Choroid plexus epithelial cell (primary cell): ENCODE measurements at regions not wholly inside any gene's neighbourhood (a gene's known extent, or its start where the extent isn't known, plus 50 kb on each side); places are given as distances from the start of the nearest gene placed in this dataset.
A peak's percentile ranks its signal among the peaks of the same experiment; 100 is the strongest.

Experiments used
- DNase-seq: peaks from one replicate; pipeline ENCODE4 v3.0.0-alpha.2; 2010; ENCODE audit warnings: low read depth
- H3K4me3 ChIP-seq: 2 replicates; pipeline ENCODE4 v1.5.1; 2011; ENCODE audit warnings: low read depth, mild to moderate bottlenecking, control low read depth, low read length, moderate library complexity
- TF ChIP-seq, protein P1 (sequence below): conservative IDR thresholded peaks from 2 replicates; pipeline ENCODE4 v1.5.1; 2011; ENCODE audit warnings: low read depth, mild to moderate bottlenecking, control low read depth, inconsistent platforms, low read length, moderate library complexity

DNA sequence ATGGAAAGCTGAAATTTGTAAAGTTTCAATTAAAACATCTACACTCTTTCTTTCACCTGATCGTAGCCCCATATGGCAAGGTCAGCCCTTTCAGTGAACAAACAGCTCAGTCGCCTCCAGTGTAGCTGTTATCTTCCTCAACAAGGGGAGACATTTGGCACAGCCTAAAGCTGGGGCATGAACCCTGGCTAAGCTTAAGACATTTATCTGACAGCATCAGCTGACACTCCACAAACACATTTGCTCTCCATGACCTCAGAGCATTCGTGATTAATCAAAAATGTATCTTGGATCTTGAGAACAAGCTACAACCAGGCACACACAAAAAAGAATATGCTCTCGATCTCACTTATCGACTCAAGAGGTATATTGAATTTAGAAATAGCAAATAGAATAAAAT, 67.3 kb downstream of the POU5F2 start:
- DNase-seq: no peak
- no peak overlapping the region for H3K4me3 ChIP-seq
- TF ChIP-seq, protein P1, sequence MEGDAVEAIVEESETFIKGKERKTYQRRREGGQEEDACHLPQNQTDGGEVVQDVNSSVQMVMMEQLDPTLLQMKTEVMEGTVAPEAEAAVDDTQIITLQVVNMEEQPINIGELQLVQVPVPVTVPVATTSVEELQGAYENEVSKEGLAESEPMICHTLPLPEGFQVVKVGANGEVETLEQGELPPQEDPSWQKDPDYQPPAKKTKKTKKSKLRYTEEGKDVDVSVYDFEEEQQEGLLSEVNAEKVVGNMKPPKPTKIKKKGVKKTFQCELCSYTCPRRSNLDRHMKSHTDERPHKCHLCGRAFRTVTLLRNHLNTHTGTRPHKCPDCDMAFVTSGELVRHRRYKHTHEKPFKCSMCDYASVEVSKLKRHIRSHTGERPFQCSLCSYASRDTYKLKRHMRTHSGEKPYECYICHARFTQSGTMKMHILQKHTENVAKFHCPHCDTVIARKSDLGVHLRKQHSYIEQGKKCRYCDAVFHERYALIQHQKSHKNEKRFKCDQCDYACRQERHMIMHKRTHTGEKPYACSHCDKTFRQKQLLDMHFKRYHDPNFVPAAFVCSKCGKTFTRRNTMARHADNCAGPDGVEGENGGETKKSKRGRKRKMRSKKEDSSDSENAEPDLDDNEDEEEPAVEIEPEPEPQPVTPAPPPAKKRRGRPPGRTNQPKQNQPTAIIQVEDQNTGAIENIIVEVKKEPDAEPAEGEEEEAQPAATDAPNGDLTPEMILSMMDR: no peak

DNA sequence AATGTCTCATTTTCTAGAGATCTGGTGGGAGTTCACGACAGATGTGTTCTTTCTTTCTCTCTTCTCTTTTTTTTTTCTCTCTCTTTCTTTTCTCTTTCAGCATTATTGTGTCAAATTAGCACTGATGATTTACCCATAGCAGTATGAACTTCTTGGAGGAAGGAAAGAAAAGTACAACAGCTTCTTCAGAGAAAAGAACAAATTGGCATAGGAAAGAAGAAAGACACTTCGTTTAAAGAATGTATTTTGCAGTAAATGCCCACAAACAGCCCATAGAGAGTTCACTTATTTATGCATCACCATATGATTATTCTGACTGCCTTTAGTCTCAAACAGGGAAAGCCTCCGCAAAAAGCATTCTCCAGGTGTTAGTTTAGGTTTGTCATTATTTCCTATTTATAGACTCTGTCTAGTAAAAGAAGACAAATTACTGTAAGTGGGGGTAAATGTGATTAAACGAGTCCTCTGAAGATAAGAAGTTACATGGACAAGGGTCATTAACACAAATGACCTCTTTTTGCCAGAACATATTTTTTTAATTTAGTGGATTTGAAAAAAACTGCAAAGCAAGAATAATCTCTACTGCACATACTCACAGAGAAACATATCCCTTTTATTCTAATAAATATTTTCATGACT, 68.0 kb downstream of the POU5F2 start:
- DNase-seq: no peak
- H3K4me3 ChIP-seq: no peak overlapping the region
- TF ChIP-seq, protein P1: no peak

DNA sequence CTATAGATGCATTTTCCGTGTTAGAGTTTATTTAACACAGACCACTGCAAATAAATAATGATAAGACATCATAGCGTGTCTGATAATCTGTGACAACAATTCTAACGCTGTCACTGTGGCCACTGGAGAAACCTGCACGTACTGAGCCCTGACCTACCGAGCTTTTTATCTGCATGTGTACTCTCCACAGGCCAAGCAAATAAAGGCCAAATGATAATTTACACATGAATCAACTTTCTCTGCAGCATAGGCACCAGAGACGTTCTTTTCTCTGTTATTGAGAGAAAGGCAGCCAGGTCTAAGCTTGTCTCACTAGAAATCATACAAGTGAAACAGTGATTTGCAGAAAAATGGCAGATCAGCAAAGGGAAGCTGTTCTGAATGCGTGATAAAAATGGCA, 75.8 kb downstream of the POU5F2 start:
- no peak overlapping the region for H3K4me3 ChIP-seq
- no peak for DNase-seq
- TF ChIP-seq, protein P1: no peak

DNA sequence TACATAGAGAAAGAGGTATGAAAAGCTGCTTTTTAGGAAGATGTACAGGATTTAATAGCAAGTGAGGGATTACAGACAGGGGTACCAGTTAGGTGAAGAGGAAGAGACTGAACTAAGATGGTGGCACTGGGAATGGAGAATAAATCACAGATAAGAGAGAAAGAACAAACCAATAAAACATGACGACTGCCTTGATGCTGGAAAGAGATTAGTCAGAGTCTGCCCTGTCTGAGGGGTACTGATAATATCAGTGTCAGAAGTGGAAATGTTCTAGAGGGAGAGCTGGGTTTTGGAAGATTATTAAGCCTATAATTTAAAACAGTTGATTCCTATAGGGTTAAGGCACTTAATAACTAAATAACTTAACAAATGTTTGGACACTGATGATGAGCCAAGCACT, 77.7 kb downstream of the NR2F1 start:
- H3K4me3 ChIP-seq: no peak overlapping the region
- TF ChIP-seq, protein P1: no peak
- no peak for DNase-seq

DNA sequence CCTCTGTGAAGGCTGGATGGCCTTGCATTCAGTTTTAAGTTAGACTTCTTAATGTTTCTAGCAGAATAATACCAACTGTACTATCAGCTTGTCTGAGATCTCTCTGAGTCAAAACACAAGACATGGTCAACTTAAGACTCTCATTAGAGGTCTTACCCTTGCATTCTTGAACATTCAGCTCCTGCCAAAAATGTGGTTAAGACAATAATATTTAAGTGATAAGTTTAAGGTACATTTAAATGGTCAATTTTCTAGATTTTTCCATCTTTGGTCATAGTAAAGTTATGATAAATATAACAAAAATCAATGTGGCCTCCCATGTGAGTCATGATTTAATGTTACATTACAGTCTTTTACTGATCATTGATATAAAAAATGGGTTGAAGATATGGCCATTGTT, 75.0 kb downstream of the NR2F1 start:
- TF ChIP-seq, protein P1: no peak
- DNase-seq: peak; percentile 89
- H3K4me3 ChIP-seq: no peak overlapping the region

DNA sequence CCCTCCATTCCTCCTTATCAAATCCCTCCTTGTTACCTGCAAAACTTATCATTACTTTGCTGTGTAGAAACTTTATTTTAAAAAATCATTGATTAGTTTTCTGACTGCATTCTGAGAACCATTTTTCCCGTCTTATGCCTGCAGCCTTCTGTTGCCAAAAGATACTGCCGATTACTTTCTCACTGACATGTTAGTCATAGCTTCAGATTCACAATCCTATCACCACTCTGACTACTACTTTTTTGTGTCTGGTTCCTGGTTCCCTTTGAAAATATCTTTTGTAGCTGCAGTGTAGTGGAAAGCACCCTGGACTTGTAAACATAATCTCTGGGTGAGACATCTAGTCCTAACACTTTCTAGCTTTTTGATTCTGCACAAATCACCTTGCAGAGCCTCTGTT, 71.7 kb downstream of the NR2F1 start:
- TF ChIP-seq, protein P1: no peak
- H3K4me3 ChIP-seq: no peak overlapping the region
- peak; percentile 51 for DNase-seq

DNA sequence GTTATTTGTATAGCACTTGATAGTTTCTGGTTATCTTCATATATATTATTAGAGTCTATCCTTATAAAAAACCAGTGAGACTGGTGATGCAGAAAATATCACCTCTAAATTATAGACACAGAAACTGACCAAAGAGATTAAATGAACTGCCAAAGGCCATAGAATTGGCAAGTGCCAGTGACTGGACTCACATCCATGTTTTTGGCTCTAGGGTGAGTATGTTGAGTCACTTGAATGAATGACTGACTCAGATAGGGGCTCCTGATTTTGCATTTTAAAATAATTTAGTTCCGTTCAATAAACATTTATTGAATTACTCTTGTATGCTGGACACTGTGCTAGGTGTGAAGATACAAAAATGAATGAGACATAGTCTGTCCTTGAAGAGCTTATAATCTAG, 70.7 kb downstream of the NR2F1 start:
- no peak overlapping the region for H3K4me3 ChIP-seq
- TF ChIP-seq, protein P1: no peak
- no peak for DNase-seq
